ENCODE measurements at regions not wholly inside any gene's neighbourhood (a gene's known extent, or its start where the extent isn't known, plus 50 kb on each side); places are given as distances from the start of the nearest gene placed in this dataset.

GRCh38 chr3:115361806-115362205 is 214.7 kb upstream of the ZBTB20 start:
- Mint-ChIP-seq H3K4me3 (no peak overlapping the region), H3K36me3 (ENCODE audit: low read depth) (no peaks in the 10 kb centered on the region), H3K9me3 (peaks cover 13% of the 10 kb centered on the region), H3K27me3 (no peaks in the 10 kb centered on the region), H3K27ac (no peak overlapping the region), H3K4me1 (peaks cover 7% of the 10 kb centered on the region)
- intact Hi-C loops (cut with micrococcal nuclease), result no loop called here
- no peak for DNase-seq

- Mint-ChIP-seq H3K27ac (no peak overlapping the region), H3K4me3 (no peak overlapping the region), H3K36me3 (ENCODE audit: low read depth) (no peaks in the 10 kb centered on the region), H3K4me1 (peaks cover 7% of the 10 kb centered on the region), H3K9me3 (peaks cover 13% of the 10 kb centered on the region), H3K27me3 (no peaks in the 10 kb centered on the region)
- DNase-seq, result no peak
- intact Hi-C loops (cut with micrococcal nuclease), result no loop called here
These were observed 216.0 kb upstream of the ZBTB20 start for GRCh38 chr3:115363071-115363470.

GRCh38 chr3:115369021-115369420 is 221.9 kb upstream of the ZBTB20 start:
- intact Hi-C loops (cut with micrococcal nuclease), result no loop called here
- H3K27ac Mint-ChIP-seq, result no peak overlapping the region
- H3K9me3 Mint-ChIP-seq, result peaks cover 10% of the 10 kb centered on the region
- no peaks in the 10 kb centered on the region for H3K27me3 Mint-ChIP-seq
- no peak overlapping the region for H3K4me3 Mint-ChIP-seq
- H3K36me3 Mint-ChIP-seq (ENCODE audit: low read depth), result no peaks in the 10 kb centered on the region
- H3K4me1 Mint-ChIP-seq, result no peaks in the 10 kb centered on the region
- DNase-seq, result no peak

GRCh38 chr3:115375362-115375761 is 228.3 kb upstream of the ZBTB20 start:
- Mint-ChIP-seq H3K36me3 (ENCODE audit: low read depth) (no peaks in the 10 kb centered on the region), H3K27ac (no peak overlapping the region), H3K4me3 (no peak overlapping the region), H3K9me3 (peaks cover 3% of the 10 kb centered on the region), H3K27me3 (peaks cover 1% of the 10 kb centered on the region), H3K4me1 (no peaks in the 10 kb centered on the region)
- DNase-seq, result no peak
- intact Hi-C loops (cut with micrococcal nuclease), result no loop called here

GRCh38 chr3:115380883-115381572 is 233.9 kb upstream of the ZBTB20 start:
- no peaks in the 10 kb centered on the region for H3K4me1 Mint-ChIP-seq
- intact Hi-C loops (cut with micrococcal nuclease), result no loop called here
- peaks cover 1% of the 10 kb centered on the region for H3K27me3 Mint-ChIP-seq
- no peak for DNase-seq
- peaks cover 3% of the 10 kb centered on the region for H3K9me3 Mint-ChIP-seq
- H3K4me3 Mint-ChIP-seq, result no peak overlapping the region
- no peaks in the 10 kb centered on the region for H3K36me3 Mint-ChIP-seq (ENCODE audit: low read depth)
- H3K27ac Mint-ChIP-seq, result no peak overlapping the region

- peaks cover 1% of the 10 kb centered on the region for H3K27me3 Mint-ChIP-seq
- DNase-seq, result no peak
- H3K27ac Mint-ChIP-seq, result no peak overlapping the region
- intact Hi-C loops (cut with micrococcal nuclease), result no loop called here
- no peaks in the 10 kb centered on the region for H3K4me1 Mint-ChIP-seq
- H3K36me3 Mint-ChIP-seq (ENCODE audit: low read depth), result no peaks in the 10 kb centered on the region
- peaks cover 3% of the 10 kb centered on the region for H3K9me3 Mint-ChIP-seq
- H3K4me3 Mint-ChIP-seq, result no peak overlapping the region
These were observed 234.5 kb upstream of the ZBTB20 start for GRCh38 chr3:115381573-115381912.

GRCh38 chr3:115381931-115382330 is 234.8 kb upstream of the ZBTB20 start:
- intact Hi-C loops (cut with micrococcal nuclease), result no loop called here
- no peaks in the 10 kb centered on the region for H3K4me1 Mint-ChIP-seq
- H3K27ac Mint-ChIP-seq, result no peak overlapping the region
- H3K9me3 Mint-ChIP-seq, result peaks cover 3% of the 10 kb centered on the region
- no peaks in the 10 kb centered on the region for H3K36me3 Mint-ChIP-seq (ENCODE audit: low read depth)
- H3K4me3 Mint-ChIP-seq, result no peak overlapping the region
- DNase-seq, result no peak
- peaks cover 1% of the 10 kb centered on the region for H3K27me3 Mint-ChIP-seq

GRCh38 chr3:115384381-115384780 is 237.3 kb upstream of the ZBTB20 start:
- no peak overlapping the region for H3K4me3 Mint-ChIP-seq
- H3K27me3 Mint-ChIP-seq, result no peaks in the 10 kb centered on the region
- H3K9me3 Mint-ChIP-seq, result no peaks in the 10 kb centered on the region
- H3K4me1 Mint-ChIP-seq, result no peaks in the 10 kb centered on the region
- intact Hi-C loops (cut with micrococcal nuclease), result no loop called here
- H3K36me3 Mint-ChIP-seq (ENCODE audit: low read depth), result no peaks in the 10 kb centered on the region
- DNase-seq, result no peak
- no peak overlapping the region for H3K27ac Mint-ChIP-seq

GRCh38 chr3:115385774-115386730 is 237.3 kb upstream of the GAP43 start:
- H3K27ac Mint-ChIP-seq, result no peak overlapping the region
- H3K36me3 Mint-ChIP-seq (ENCODE audit: low read depth), result no peaks in the 10 kb centered on the region
- no peaks in the 10 kb centered on the region for H3K9me3 Mint-ChIP-seq
- no peaks in the 10 kb centered on the region for H3K4me1 Mint-ChIP-seq
- no peak overlapping the region for H3K4me3 Mint-ChIP-seq
- no peaks in the 10 kb centered on the region for H3K27me3 Mint-ChIP-seq
- intact Hi-C loops (cut with micrococcal nuclease), result no loop called here
- no peak for DNase-seq

GRCh38 chr3:115388166-115388565 is 235.1 kb upstream of the GAP43 start:
- Mint-ChIP-seq H3K27me3 (no peaks in the 10 kb centered on the region), H3K9me3 (no peaks in the 10 kb centered on the region), H3K36me3 (ENCODE audit: low read depth) (no peaks in the 10 kb centered on the region), H3K4me3 (no peak overlapping the region), H3K27ac (no peak overlapping the region), H3K4me1 (no peaks in the 10 kb centered on the region)
- intact Hi-C loops (cut with micrococcal nuclease), result no loop called here
- DNase-seq, result no peak

- H3K27me3 Mint-ChIP-seq, result no peaks in the 10 kb centered on the region
- intact Hi-C loops (cut with micrococcal nuclease), result no loop called here
- no peaks in the 10 kb centered on the region for H3K9me3 Mint-ChIP-seq
- DNase-seq, result no peak
- no peak overlapping the region for H3K27ac Mint-ChIP-seq
- H3K36me3 Mint-ChIP-seq (ENCODE audit: low read depth), result no peaks in the 10 kb centered on the region
- H3K4me1 Mint-ChIP-seq, result no peaks in the 10 kb centered on the region
- no peak overlapping the region for H3K4me3 Mint-ChIP-seq
These were observed 234.5 kb upstream of the GAP43 start for GRCh38 chr3:115388811-115389210.

GRCh38 chr3:115396801-115397200 is 226.5 kb upstream of the GAP43 start:
- intact Hi-C loops (cut with micrococcal nuclease), result no loop called here
- DNase-seq, result no peak
- no peaks in the 10 kb centered on the region for H3K27me3 Mint-ChIP-seq
- H3K4me3 Mint-ChIP-seq, result no peak overlapping the region
- H3K4me1 Mint-ChIP-seq, result no peaks in the 10 kb centered on the region
- H3K27ac Mint-ChIP-seq, result no peak overlapping the region
- H3K36me3 Mint-ChIP-seq (ENCODE audit: low read depth), result no peaks in the 10 kb centered on the region
- no peaks in the 10 kb centered on the region for H3K9me3 Mint-ChIP-seq

GRCh38 chr3:115397433-115397832 is 225.9 kb upstream of the GAP43 start:
- intact Hi-C loops (cut with micrococcal nuclease), result no loop called here
- Mint-ChIP-seq H3K4me3 (no peak overlapping the region), H3K9me3 (no peaks in the 10 kb centered on the region), H3K36me3 (ENCODE audit: low read depth) (no peaks in the 10 kb centered on the region), H3K4me1 (no peaks in the 10 kb centered on the region), H3K27ac (no peak overlapping the region), H3K27me3 (no peaks in the 10 kb centered on the region)
- no peak for DNase-seq

GRCh38 chr3:115398506-115398905 is 224.8 kb upstream of the GAP43 start:
- intact Hi-C loops (cut with micrococcal nuclease), result no loop called here
- H3K27me3 Mint-ChIP-seq, result no peaks in the 10 kb centered on the region
- no peak overlapping the region for H3K27ac Mint-ChIP-seq
- no peaks in the 10 kb centered on the region for H3K4me1 Mint-ChIP-seq
- H3K36me3 Mint-ChIP-seq (ENCODE audit: low read depth), result no peaks in the 10 kb centered on the region
- no peaks in the 10 kb centered on the region for H3K9me3 Mint-ChIP-seq
- DNase-seq, result no peak
- H3K4me3 Mint-ChIP-seq, result no peak overlapping the region

All from activated CD4-positive, alpha-beta T cell treated with anti-CD3 and anti-CD28 coated beads, Interleukin-2, amount 10 ng/mL, durations not matched to agents 24 days and 14 days (primary cell).